SK-N-MC (cell line): ENCODE measurements at regions not wholly inside any gene's neighbourhood (a gene's known extent, or its start where the extent isn't known, plus 50 kb on each side); places are given as distances from the start of the nearest gene placed in this dataset.

Experiments used
- EZH2 ChIP-seq: fragments of 200-600 bp; sonication (generic); IDR thresholded peaks from one replicate; pipeline ENCODE4 v1.6.1; 2017; ENCODE audit warnings: antibody characterized with exemption
- FOXP2 ChIP-seq: optimal IDR thresholded peaks from 2 replicates; pipeline ENCODE3; 2011; ENCODE audit warnings: mild to moderate bottlenecking, moderate library complexity; ENCODE audit not compliant: insufficient read depth; ENCODE audit errors: extremely low read length, control extremely low read depth
- POLR2AphosphoS5 ChIP-seq: IDR thresholded peaks from 2 replicates; pipeline ENCODE4 v1.6.1; 2012; ENCODE audit warnings: mild to moderate bottlenecking, low read depth, low read length, borderline replicate concordance

GRCh38 chrX:138128027-138128671 lies 562.2 kb downstream of the ZIC3 start:
- no peak for TF ChIP-seq EZH2
- TF ChIP-seq POLR2AphosphoS5, result no peak
- no peak for TF ChIP-seq FOXP2
